Fibroblast of skin of left quadriceps (primary cell): ENCODE measurements at regions not wholly inside any gene's neighbourhood (a gene's known extent, or its start where the extent isn't known, plus 50 kb on each side); places are given as distances from the start of the nearest gene placed in this dataset.
"Not testable (repeated sequence)": the region's sequence is repeated elsewhere in the genome, so short reads cannot be mapped to it uniquely, and the experiment has no call there.

Experiments used
- DNase-seq, 2 experiments: peaks; one replicate each; pipeline ENCODE4 v3.0.0-alpha.2; 2013; ENCODE audit warnings: low read depth in 2 of 2

DNA sequence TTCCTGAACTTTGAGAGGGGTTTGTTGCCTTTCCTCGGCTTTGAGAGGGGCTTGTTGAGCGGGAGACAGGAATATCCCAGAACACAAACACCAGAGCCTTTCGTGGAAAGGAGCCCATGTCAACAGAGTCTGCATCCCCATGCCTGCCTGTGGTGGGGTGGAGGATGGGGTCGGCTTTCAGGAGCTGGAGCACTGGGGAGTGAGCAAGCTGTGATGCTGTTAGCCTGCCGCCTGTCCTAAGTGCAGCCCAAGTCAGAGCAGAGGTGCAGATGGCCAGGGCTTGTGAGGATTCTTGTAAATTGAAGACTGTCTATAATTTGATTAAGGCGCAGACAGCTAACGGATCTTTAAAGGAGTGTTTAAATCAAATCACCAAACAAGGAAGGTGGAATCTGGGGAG is 103.3 kb upstream of the ANK2 start:
- no peak for DNase-seq

DNA sequence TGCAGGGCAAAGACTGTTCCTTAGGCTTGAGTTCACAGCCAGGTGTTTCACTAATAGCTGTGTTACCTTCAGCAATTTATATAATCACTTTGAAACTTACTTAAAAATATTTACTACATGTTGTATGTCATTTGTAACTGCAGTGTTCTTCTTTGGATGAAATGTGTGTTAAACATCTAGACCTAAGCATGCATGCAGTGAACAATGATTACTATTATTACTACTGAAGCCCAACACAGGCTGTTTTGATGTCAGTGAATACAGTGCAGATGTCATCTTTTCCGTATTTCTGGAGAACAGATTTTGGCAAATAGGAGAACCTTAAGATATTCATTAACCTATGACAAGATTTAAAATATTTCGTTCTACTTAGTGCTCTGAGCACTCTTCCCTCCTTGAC is 101.8 kb upstream of the ANK2 start:
- DNase-seq = no peak

DNA sequence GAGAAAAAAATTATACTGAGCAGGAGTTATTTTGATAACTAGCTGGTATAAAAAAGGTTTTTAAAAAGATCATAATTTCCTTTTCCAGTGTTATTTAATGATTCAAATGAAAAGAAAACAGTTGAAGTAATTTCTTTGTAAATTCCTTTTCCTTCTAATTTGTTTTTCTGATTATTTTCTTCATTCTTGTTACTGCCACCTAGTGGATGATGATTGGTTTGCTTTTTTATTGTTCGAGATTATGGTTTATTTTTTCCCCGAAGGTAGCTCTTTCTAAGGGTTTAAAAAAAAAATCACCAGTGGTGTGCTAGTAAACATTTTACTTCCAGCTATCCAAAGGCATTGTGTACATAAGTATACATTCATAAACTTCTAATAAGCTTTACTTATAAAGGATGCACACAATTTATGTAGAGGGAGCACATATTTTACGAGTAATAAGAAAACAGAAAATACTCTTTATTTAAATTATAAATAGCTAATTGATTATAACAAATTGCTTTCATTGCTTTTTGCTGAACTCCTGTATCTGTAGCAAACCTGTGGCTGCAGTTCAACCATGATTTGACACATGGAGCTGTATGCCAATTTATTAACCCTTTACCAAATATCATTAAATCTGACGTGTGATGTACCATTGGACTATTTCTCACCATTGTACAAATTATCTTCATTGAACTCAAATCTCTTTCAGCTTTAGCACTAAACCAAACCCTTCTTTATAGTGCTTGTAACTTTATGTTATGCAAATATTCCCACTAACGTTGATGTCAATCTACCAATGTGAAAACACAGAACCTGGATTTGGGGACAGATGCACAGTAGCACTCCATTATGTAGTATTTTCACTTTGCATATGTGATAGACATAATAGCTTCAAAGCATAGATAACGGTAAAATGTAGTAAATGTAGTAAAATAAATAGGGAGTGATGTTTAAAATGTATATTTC is 97.8 kb upstream of the ANK2 start:
- DNase-seq = no peak

DNA sequence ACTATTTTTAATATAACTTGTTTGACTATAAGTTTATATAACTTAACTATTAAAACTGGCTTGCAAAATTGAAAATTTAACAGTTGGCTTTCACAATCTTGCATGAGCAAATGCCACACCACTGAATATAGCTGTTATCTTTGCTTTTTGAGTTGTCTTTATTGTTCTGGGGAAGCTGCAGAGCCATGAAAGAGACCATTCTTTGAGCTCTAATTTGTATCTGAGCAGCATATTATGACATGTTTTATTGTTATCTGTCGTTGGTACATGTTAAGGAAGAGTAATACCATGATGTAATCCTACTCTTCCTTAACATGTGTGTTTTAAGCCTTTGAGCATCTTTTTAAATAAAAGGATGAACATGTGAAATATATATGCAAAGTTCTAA is 97.1 kb upstream of the ANK2 start:
- DNase-seq = no peak

DNA sequence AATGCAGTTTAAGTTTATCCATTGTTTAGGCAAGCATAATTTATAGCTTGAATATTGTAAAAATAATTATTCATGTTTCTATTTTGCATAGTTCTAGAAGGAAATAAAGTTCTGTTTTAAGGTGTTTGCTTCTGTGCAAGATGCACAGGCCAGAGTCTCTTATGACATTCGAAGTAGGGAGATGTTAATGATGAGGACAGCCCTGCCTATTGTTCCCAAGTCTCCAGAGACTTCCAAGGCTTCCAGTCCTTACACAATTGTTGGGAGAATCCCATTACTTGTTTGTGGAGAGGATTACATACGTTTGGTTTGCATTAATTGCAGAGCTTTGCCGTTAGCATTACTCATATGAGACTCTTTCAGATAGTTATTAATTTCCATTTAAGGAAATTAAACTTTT is 96.2 kb upstream of the ANK2 start:
- DNase-seq = no peak

DNA sequence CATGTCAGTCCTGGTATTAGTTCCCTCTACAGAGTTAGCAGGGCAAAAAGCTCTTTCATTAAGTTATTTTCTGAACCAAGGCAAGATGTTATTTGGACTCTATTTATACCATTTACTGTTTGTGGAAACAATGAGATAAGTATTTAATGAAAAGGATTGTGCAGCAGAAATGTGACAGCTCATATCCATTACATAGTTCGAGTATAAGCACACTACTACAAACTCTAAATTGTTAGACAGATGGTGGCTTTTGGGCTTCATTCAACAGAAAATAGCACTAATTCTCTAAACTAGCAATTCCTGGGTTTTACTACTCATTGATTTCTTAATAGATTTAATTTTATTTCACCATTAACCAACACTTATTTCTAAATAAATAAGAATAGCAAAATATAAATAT is 95.2 kb upstream of the ANK2 start:
- DNase-seq = no peak

DNA sequence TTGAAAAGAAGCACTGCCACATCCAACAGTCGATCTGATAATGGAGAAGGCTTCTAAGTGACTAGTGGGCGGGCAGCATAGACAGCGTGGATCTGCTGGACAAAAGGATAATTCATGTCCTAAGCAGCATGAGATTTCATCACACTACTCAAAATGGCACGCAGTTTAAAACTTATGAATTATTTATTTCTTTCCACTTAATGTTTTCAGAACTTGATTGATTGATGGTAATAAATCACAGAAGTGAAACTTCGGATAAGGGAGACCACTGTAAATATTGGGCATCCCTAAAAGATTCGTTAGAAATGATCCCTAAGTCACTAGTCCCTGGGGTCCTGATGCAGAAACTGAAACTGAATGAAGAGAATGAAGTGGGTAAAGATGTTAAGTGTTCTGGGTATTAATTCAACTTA is 93.0 kb upstream of the ANK2 start:
- no peak for DNase-seq

DNA sequence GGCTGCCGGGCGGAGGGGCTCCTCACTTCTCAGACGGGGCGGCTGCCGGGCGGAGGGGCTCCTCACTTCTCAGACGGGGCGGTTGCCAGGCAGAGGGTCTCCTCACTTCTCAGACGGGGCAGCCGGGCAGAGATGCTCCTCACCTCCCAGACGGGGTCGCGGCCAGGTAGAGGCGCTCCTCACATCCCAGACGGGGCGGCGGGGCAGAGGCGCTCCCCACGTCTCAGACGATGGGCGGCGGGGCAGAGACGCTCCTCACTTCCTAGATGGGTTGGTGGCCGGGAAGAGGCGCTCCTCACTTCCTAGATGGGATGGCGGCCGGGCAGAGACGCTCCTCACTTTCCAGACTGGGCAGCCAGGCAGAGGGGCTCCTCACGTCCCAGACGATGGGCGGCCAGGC is 91.7 kb upstream of the ANK2 start:
- not testable (repeated sequence) for DNase-seq

DNA sequence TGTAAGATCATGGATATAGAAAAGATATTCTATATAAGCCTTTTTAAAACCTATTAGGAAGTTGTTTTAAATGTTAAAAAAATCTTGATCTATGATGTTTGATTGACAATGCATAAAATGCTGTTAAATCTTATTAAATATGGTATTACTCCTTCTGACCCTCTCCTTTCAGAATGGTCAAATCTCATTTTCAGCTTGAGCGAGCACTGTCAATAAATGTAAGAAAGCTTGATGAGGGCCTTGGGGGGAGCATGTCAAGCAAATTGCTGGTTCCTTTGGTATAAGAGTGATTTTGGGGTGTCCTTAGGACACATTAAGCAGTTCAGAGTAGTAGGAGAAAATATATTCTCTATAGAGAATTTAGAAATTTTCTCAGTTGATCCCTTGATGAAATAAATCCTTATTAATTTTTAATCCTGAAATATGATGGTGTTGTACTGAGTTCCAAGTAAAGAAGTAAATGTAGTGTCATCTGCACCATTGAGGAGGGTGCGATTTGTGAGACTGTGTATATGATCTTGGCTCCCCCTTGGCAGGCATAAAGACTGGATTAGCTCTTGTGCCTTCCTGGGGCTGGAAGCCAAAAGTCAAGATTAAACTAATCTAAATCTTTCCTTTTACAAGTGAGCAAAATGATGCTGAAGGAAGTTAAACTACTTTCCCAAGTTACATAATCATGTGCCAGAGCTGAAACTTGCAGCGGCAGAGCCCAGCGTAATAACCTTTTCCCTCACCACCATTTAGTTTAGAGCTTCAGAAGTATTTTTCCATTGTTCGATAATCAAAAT is 82.6 kb upstream of the ANK2 start:
- DNase-seq = no peak

DNA sequence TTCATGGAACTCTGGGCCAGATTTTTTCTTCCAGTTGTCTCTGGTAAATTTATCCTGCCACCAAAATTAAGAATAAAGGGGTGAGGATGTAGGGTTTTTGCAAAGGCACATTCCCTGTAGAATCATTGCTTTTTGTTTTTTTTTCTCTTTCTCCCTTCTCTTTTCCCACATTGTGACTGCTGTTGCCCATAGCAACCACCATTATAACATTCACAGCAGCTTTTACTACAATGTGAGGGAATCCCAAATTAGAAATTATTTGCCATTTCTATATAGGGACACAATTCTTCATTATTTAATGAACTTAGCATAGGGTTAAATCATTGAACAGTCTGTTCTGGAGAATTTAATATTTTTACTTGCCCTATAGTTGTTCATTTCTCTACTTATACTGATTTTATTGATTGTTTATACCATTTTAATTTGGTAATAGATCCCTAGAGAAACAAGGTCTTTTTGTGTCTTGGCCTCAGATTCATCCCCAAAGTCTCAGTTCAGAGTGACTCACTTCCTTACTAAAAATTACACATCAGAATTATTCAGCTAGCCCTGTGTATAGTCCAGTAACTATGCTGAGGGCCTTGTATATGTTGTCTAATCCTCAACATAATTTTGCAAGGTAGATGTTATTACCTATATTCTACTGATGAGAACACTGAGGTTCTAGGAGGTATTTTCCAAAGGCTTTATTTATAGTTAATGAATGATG is 80.8 kb upstream of the ANK2 start:
- no peak for DNase-seq

DNA sequence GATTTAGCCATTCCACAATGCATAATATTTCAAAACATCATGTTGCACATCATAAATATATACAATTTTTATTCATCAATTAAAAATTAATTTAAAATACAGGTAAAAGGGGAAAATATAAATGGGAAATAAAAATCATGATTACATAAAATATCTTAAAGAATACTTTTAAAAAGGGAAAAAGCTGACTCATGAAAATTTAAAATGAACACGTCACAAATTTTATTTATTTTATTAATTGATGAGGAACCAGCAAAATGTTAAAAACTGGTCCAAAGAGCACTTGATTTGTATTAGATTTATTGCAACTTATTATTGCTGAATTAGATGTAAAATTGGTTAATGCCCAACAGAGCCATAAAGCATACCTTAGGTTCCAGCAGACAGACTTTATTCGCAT is 78.5 kb upstream of the ANK2 start:
- DNase-seq = no peak

DNA sequence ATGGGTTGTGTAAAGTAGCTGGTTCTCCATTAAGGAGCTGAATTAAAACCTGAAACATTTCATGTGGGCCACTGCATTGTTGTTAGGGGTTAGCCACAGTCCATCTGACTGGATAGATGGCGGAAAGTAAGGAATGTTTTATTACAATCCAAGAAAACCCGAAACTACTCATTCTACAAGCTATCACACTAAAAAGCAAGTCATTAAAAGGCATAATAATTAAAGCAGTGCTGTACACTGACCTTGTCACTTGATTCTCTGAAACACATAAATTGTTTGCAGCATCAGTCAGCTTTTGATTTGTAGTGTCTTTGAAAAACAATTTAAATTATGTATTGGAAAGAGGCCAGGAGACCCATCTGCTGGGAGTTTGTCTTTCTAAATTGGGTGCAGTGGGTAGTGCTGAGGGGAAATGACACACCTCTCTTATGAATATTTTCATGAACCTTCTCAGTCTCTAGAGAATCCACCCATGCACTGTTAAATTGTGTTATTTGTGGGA is 75.7 kb upstream of the ANK2 start:
- DNase-seq = peak in 1 of 2 experiments; percentile 8

DNA sequence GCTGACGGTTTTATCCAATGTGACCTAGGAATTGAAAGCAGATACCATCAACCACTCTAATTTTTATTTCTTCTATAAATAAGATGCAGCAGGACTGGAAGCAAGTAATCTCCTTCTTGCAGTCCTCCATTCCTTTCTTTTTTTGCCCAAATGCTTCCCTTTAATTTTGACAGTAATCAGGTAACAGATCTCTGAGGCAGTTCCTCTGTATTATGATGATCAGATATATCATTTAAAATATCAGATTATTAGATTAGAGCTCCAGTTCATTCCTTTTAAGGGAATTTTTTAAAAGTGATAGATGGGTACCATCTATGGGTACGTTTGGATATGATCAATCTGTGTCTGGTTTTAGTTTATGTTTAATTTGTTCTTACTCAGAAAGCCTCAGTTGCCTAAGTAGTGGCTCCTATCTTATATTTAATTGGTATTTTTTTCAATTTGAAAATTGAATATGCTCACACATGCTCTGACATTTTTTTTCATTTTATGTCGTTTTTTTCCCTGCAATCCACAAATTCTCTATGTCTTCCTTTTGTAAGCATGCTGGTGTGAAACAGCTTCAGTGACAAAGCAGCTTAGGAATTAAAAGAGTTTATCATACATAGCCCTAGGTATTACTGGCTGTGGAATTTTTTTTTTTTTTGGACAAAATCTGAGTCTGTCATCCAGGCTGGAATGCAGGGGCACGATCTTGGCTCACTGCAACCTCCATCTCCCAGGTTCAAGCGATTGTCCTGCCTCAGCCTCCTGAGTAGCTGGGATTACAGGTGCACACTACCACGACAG is 73.7 kb upstream of the ANK2 start:
- DNase-seq = no peak

DNA sequence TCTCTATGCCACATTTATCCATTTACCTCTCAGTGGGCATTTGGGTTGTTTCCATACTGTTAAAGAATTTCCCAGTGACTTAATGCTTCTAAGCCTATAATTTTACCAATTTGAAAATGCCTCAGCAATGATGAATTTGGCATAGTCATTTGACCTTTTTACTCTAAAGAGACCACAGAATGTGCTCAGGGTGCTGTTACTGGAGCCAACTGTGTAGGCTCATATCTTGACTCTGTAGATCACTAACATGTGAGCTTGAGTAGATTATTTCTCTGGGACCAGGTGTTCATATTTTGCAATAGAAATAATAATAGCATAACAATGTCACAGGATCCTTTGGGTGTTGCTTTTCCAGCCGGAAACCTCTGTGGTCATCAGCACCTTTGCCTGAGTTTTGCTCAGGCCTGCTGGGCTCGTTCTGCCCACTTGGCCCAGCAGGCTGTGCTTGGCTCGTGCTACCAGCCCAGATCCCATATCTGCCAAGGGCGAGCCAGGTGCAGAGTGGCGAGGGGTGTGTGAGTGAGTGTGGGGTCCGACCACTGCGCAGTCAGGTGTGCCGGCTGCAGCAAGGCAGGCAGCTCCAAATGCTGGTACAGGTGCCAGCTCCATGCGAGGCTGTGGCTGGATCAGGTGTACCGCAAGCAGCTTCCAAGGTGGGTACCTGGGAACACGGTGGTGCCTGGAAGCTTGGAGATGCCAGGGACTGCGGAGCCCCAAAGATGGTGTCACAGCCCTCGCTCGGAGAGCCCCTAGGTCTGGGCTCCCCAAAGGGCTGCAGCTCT is 70.6 kb upstream of the ANK2 start:
- no peak for DNase-seq

DNA sequence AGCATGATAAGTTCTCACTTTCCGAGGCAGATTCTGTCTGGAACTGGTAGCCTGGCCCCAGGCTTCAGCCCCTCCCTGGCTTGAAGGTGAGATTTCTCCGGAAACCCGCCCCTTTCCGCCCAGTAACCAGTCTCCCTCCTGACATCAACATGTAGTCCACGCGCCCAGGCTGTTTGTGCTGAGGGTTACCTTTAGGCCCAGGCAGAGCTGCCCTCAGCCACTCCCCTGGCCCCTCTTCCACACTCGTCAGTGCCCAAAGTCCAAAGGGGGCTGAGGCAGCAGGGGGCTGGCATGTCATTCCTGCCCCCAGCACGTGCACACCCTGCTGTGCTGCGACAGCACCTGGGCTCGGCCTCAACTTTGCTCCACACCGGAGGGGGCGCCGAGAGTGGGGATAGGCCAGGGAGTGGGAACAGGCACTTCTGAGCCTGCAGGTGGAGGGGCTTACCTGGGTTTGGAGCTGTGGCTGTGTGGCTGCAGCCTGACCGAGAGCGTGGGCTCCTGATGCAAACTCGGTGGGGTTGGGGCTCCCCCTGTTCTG is 69.5 kb upstream of the ANK2 start:
- DNase-seq = no peak

DNA sequence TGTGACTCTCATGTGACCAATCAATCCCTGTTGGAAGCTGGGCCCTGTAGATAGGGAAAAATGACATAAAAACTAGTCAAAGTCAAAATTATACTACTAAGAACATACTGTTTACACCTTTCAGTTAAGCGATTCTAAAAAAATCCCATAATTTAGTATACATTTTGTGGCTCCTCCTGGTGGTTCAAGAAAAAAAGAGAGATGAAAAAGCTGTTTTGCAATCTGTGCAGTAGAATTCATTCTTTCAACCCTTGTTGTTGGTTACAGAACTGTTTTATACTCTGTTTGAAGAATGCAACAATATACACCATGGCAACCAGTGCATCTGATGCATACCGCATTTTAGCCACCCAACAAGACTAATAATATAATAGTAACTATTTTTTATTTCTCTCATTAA is 66.8 kb upstream of the ANK2 start:
- no peak for DNase-seq

DNA sequence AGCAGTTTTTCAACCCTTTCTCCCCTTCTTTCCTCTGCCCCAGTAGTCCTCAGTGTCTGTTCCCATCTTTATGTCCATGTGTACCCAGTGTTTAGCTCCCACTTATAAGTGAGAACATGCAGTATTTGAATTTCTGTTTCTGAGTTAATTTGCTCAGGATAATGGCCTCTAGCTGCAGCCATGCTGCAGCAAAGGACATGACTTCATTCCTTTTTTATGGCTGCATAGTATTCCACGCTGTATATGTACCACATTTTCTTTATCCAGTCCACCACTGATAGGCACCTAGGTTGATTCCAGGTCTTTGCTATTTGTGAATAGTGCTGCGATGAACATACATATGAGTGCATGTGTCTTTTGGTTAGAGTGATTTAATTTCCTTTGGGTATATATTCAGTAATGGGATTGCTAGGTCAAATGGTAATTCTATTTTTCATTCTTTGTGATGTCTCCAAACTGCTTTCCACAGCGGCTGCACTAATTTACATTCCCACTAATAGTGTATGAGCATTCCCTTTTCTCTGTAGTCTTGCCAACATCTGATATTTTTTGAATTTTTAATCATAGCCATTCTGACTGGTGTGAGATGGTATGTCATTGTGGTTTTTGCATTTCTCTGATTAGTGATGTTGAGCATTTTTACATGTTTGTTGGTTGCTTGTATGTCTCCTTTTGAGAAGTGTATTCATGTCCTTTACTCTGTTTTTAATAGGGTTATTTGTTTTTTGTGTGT is 54.6 kb upstream of the ANK2 start:
- DNase-seq = no peak
